Myocyte (in vitro differentiated cells): ENCODE measurements at regions not wholly inside any gene's neighbourhood (a gene's known extent, or its start where the extent isn't known, plus 50 kb on each side); places are given as distances from the start of the nearest gene placed in this dataset.

Experiments used
- DNase-seq: peaks from one replicate; pipeline ENCODE4 v3.0.0-alpha.2; 2012; ENCODE audit warnings: low read depth

DNA sequence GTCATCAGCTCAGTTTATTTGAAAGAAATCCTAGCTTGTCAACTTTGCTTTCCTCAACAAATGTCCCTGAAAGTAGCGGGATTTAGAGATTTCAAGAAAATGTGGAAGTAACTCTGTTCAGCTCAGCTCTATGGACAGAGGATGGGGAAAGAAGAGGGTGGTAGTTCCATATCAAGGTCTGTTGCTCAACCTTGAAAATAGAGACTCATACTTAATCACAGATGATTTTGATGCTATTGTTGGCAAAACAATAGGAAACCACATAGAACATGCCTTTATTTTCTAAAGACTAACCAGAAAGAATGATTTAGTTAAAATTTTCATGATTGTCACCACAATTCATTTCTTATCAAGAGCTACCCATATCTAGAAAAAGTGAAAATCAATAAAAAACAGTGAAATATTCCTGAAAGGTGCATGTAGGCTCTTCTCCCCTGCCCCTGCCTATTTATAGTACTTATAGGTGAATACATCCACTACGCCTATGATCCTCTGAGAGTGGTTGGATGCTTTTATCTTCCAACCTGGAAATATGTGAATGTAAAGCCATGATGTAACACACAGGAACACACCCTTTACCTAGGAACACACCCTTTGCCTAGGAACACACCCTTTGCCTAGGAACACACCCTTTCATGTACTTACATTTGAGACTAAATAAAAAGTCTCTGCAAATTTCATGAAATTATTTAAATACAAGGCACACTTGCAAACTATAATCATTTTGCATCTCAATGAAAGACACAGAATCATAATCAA lies 65.8 kb downstream of the ETAA1 start:
- DNase-seq = no peak

GRCh38 chr2:67463810-67464209 lies 66.7 kb downstream of the ETAA1 start:
- DNase-seq = peak; percentile 88

- DNase-seq = peak; percentile 33
Measured at GRCh38 chr2:67465623-67466022, 68.5 kb downstream of the ETAA1 start.

GRCh38 chr2:67466734-67467133 lies 69.6 kb downstream of the ETAA1 start:
- DNase-seq = no peak

DNA sequence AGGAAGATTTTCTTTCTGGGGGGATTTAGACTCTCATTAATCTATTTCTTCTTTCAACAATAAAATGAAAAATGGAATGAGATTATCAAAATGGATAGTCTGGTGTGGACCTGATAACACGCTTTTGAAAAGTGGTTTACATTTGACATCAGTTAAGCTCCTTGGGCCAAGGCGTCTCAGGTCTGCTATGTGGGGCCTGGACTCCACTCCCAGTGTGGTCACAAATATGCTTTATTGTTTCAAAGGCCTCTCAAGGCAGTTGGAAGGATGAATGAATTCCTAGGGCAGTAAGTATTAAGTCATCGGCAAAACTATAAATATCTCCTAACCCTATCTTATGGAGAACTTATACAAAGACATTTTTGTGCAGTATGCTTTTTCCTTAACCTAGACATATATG lies 74.5 kb downstream of the ETAA1 start:
- DNase-seq = no peak

DNA sequence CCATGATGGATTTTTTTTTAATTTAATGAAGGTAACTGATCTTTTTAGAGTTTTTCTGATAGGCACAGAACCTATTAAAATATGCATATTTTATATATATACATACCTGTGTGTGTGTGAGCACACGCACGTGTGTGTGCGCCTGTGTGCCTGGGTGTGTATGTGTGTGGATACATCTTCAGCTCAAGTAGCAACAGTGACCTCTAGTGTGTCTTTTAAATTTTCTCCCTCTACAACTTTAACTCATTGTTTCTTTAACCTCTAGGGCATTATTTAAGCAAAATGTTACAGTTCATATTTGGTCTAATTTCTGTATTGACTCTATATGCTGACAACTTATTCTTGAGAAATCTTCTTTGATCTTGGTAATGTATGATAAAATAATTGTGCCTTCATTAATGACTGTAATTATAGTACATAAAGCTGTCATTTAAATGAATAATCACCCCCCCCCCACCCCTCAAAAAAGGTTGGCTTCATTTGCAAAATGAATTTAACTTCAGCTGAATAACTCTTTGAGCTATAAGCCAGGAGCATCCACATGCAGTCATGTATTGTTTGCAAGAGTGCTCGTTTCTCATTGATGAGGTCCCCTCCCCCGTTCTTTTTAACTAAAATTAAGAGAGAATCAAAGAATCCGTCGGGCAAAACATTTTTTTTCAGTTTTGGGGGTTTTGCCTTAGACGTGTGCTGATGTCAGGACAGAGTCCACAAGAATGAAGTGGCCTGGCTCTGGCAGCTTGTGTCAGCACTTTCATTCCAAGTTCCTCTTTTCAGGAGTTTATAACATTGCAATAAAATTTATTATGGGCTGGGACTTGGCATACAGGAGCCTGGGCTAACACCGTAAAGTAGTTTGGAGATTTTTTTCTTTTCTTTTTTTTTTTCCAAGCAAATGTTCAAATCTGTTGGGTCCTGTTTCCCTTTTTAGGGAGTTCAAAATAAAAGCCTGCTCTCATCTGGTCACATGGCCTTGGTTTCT lies 80.0 kb downstream of the ETAA1 start:
- peak; percentile 48 for DNase-seq

GRCh38 chr2:67479261-67479660 lies 82.1 kb downstream of the ETAA1 start:
- DNase-seq = no peak

DNA sequence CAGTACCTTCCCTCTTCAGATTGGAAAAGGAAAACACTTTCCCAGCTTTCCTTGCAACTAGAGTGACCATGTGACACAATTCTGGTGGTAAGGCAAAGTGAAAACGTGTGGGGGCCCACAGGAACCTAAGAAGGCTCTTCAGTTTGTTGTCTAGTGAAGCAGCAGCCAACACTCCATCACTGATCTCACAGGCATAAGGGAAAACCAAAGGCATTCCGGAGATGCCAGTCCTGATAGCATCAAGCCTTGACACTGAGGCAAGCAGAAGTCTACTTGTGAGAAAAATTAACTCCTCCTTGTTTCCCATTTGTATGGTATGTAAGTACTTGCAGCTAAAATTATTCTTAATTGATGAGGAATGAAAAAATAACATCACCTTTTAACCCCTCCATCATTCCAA lies 88.3 kb downstream of the ETAA1 start:
- DNase-seq = peak; percentile 37

- DNase-seq = peak; percentile 23
Measured at GRCh38 chr2:67486041-67486796, 89.1 kb downstream of the ETAA1 start.

GRCh38 chr2:67487993-67488392 lies 90.9 kb downstream of the ETAA1 start:
- DNase-seq = no peak

DNA sequence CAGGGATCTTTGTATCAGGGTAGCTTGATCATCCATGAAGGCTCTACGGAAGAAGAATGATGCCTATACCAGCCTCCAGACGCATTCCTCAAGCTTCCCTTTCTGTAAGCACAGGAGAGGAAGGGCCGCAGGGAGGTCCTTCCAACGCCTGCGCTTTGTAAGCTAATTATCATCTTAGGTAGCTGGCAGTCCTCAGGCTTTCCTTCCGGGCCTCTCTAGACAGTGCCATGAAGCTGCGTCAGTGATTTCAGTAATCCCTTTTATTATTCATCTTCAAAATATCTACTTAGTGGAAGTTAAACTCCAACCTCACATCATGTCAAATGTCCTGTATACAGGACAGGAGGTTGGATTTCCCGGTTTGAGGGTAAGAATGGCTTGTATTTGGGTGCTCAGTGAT lies 92.3 kb downstream of the ETAA1 start:
- DNase-seq = no peak

- DNase-seq = no peak
Measured at GRCh38 chr2:67498931-67499330, 101.8 kb downstream of the ETAA1 start.

DNA sequence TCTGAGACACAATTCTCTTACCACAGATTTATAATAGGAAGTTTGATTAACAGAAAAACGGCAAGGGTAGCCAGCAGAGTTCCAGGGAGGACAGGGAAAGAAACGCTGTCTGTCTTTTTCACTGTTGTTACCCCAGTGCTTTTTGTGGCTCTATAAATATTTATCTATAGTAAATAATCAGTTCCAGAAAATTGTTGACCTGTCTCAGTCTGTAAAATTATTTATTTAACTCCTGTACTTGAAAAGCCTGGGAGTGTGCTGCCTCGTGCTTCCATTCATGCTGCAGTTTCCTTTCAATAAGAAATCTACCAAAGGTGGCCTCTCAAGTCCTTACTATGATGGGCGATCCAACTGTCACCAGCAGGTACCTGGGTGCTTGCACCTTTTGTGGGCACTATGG lies 102.9 kb downstream of the ETAA1 start:
- no peak for DNase-seq

DNA sequence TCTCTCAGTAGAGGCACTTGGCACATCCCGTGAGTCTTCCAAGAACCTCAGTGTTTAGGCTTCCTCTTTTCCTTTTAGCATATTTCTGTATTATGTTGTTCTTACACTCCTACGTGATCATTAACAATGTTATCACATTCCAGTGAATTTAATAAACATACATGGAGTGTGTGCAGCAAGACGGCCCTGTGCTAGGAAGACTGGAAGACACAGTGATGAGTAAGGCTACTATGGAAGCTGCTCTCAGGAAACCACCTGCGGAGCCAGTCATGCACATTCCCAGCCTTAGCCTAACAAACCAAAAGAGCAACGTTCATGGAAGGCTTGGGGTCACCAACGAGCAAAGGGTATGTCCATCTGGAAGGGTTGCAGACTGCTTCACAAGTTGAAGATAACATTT lies 103.4 kb downstream of the ETAA1 start:
- DNase-seq = no peak

GRCh38 chr2:67502346-67503065 lies 105.4 kb downstream of the ETAA1 start:
- no peak for DNase-seq

DNA sequence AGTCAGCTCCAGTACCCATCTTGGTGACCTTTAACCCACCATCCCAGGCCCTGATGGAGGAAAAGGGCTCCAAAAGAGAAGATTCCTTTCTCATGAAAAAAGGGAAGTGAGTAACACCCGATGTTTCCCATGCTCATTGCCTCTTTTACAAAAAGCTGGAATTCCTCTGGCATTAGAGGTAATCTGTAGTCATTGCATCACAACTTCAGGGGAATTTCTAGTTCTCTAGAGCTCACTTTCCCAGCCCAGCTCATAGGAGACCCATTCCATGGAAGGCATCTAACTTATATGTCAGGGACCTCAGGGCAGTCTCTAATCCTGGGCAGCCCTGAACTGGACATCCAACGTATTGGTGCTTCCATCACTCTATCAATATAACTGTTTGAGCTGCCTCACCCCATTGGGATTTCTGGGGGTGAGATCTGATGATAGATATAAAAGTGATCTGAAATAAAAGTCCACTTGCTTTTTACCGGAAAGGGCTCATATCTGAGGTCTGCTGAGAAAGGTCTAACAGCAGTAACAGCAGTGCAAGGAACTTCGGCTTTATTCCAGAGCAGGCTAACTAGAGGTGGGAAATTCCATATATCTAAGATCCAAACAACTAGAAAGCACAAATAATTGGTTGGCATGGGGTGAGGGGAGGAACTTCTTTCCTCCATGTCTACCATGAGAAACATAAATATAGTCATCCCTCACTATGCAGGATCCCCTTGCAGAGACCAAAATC lies 106.1 kb downstream of the ETAA1 start:
- peak; percentile 23 for DNase-seq

DNA sequence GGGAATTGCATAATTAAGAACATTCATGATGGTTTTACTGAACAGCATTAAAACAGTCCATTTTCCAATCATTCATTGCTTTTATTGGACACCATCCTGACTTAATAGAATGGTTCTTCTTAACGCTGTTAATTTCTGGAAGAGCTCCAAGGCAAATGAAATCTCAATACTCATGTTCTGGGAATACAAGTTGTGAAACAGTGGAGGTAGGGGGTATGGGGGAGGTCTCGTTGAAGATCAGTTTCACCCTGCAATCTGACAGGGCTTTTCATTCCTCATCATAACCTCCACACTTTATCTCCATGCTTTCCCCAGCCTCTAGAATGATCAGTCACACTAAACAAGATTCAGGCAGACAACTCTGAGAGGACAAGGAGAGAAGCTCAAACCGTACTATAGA lies 113.6 kb downstream of the ETAA1 start:
- DNase-seq = no peak

DNA sequence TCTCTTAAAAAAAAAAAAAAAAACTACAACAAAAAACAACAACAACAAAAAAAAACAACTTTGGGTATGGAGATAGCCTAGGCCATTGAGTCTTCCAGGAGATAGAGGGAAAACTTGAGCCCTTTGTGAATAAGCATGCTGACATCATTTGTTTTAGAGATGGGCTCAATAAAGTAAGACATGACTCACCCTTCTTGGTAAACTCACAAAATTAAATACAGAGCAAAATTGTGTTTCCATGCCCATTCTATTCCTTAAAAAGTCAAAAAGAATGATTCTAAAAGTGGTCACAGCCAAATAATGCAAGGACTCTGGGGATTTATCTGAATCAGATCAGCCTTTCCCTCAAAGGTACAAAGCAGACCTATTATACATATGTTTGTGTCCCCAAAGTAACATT lies 117.4 kb downstream of the ETAA1 start:
- no peak for DNase-seq

- DNase-seq = no peak
Measured at GRCh38 chr2:67515056-67515455, 117.9 kb downstream of the ETAA1 start.

DNA sequence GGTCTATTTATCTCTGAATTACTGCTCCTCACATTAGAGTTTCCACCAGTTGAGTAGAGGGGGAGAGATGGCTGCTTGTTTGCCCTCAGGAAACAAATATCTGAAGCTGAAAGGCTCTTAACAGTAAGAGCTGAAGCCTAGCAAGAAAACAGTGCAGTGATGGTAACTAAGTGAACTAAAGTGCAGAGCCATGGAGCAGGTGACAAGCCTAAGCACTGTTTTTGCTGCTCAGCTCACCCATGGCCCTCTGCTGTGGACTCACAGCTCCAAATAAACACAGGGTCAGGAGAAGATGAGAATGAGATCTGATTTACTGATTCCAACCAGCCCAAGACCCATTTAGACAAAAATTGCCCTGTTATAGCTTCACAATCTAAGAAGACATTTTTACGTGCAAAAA lies 118.4 kb downstream of the ETAA1 start:
- DNase-seq = no peak
